PC-9 (cell line): ENCODE measurements at regions not wholly inside any gene's neighbourhood (a gene's known extent, or its start where the extent isn't known, plus 50 kb on each side); places are given as distances from the start of the nearest gene placed in this dataset.

Experiments
- BruUV-seq: library from RNA; stranded (reverse); fragments of 400-500 nt; replicated peaks from 2 replicates; lab custom pipeline; 2021; lab: Mats Ljungman, UMichigan
- CTCF ChIA-PET: fragments of 300-600 bp; sonication (Branson Sonifier 250); formaldehyde crosslinking; loops from one replicate; lab custom pipeline; 2022; ENCODE audit warnings: antibody characterized with exemption; lab: Charles Lee
- POLR2A ChIA-PET: fragments of 300-600 bp; sonication (Branson Sonifier 250); formaldehyde crosslinking; loops from one replicate; lab custom pipeline; 2022; ENCODE audit warnings: antibody characterized with exemption; ENCODE audit not compliant: unreplicated experiment; lab: Charles Lee
- DNase-seq, 2 experiments: peaks; one replicate each; pipeline versions ENCODE4 v3.0.0 to v3.0.0-alpha.2; 2015 to 2022; ENCODE audit warnings: mixed read lengths in 1 of 2
- H2AFZ ChIP-seq: fragments of 200-600 bp; sonication (generic); 2 replicates; pipeline ENCODE4 v1.8.1; 2017; ENCODE audit warnings: antibody characterized with exemption
- H3F3A ChIP-seq: fragments of 200-600 bp; sonication (generic); 2 replicates; pipeline ENCODE4 v1.8.1; 2017; ENCODE audit warnings: antibody characterized with exemption, mild to moderate bottlenecking, low read depth; ENCODE audit not compliant: insufficient read depth
- H3K27ac ChIP-seq: fragments of 200-600 bp; sonication (generic); 2 replicates; pipeline ENCODE4 v1.6.1; 2016; ENCODE audit warnings: mixed run types
- H3K27me3 ChIP-seq: fragments of 200-600 bp; sonication (generic); 2 replicates; pipeline ENCODE4 v1.6.1; 2016; ENCODE audit warnings: low read depth, mixed run types; ENCODE audit not compliant: insufficient read depth
- H3K36me3 ChIP-seq: fragments of 200-600 bp; sonication (generic); 2 replicates; pipeline ENCODE4 v1.6.1; 2016; ENCODE audit warnings: low read depth, mixed run types
- H3K4me1 ChIP-seq: fragments of 200-600 bp; sonication (generic); replicated peaks from 2 replicates; pipeline ENCODE4 v1.6.1; 2016; ENCODE audit warnings: mixed run types; ENCODE audit not compliant: insufficient read depth
- H3K4me2 ChIP-seq: fragments of 200-600 bp; sonication (generic); 2 replicates; pipeline ENCODE4 v1.6.1; 2017; ENCODE audit warnings: mixed run types
- H3K4me3 ChIP-seq: fragments of 200-600 bp; sonication (generic); 2 replicates; pipeline ENCODE4 v1.6.1; 2016; ENCODE audit warnings: mixed run types
- H3K79me2 ChIP-seq: fragments of 200-600 bp; sonication (generic); 2 replicates; pipeline ENCODE4 v1.6.1; 2017; ENCODE audit warnings: low read depth, mixed run types
- H3K9me2 ChIP-seq: fragments of 200-600 bp; sonication (generic); 2 replicates; pipeline ENCODE4 v1.8.1; 2017; ENCODE audit warnings: mild to moderate bottlenecking; ENCODE audit not compliant: insufficient read depth
- H3K9me3 ChIP-seq: fragments of 200-600 bp; sonication (generic); 2 replicates; pipeline ENCODE4 v1.8.1; 2016; ENCODE audit warnings: low read depth; ENCODE audit not compliant: insufficient read depth
- H4K20me1 ChIP-seq: fragments of 200-600 bp; sonication (generic); 2 replicates; pipeline ENCODE4 v1.8.1; 2017; ENCODE audit not compliant: insufficient read depth
- EZH2 ChIP-seq: fragments of 200-600 bp; sonication (generic); IDR thresholded peaks from 2 replicates; pipeline ENCODE4 v1.8.0; 2017; ENCODE audit warnings: antibody characterized with exemption, low read depth
- intact Hi-C: fragments of 100-400 bp; cut with micrococcal nuclease; formaldehyde crosslinking; loops from one replicate; pipeline ENCODE4 v1.10.0; 2022; ENCODE audit not compliant: unreplicated experiment
- TF ChIP-seq, protein P1 (sequence below): fragments of 200-600 bp; sonication (generic); conservative IDR thresholded peaks from 2 replicates; pipeline ENCODE4 v1.6.1; 2017; ENCODE audit warnings: mixed run types, antibody characterized with exemption, mild to moderate bottlenecking, moderate library complexity

DNA sequence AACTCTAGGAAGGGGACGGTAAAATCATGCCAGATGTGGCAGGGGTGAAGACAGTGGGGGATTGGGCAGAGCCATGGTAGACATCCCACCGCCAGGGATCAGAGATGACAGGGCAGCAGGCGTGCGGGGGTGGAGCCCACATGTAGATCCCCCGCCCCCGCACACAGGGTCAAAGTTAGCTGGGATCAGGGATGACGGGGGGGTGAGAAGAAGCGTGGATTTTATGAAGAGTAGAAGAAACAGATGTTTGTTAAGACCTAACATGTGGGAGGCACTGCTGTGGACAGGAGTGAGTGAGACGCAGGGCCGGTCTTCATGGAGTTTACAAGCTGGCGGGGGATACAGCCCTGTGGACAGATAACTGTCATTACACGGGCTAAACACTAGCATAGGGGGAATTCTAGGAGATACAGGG is 154.0 kb upstream of the KLF14 start:
- H3K4me3 ChIP-seq: no peak overlapping the region; the same call in 1 of the 2 replicates
- ChIA-PET POLR2A (interaction anchor here (0.6 to 0.7 kb wide), 2 partner anchors 29 to 877 kb away, joined by 3 to 13 read pairs; no protein-coding TSS in a partner anchor), CTCF (interaction anchor here (1.0 kb wide), 1 partner anchor 9 kb away, joined by 5 read pairs; no protein-coding TSS in a partner anchor)
- no peaks in the 10 kb centered on the region for H3K27me3 ChIP-seq
- H3K4me1 ChIP-seq: peaks cover 90% of the 10 kb centered on the region
- H3K4me2 ChIP-seq: peak overlapping the region; percentile 60
- intact Hi-C loops: loop anchor here (2.0 kb wide), 1 partner anchor 17 kb away; no protein-coding TSS in a partner anchor
- H3K27ac ChIP-seq: peak overlapping the region; percentile 76
- H3F3A ChIP-seq: peaks cover 95% of the 10 kb centered on the region
- peaks cover 56% of the 10 kb centered on the region for H4K20me1 ChIP-seq
- H3K79me2 ChIP-seq: peaks cover 95% of the 10 kb centered on the region
- no peak for DNase-seq
- TF ChIP-seq EZH2: no peak
- TF ChIP-seq, protein P1, sequence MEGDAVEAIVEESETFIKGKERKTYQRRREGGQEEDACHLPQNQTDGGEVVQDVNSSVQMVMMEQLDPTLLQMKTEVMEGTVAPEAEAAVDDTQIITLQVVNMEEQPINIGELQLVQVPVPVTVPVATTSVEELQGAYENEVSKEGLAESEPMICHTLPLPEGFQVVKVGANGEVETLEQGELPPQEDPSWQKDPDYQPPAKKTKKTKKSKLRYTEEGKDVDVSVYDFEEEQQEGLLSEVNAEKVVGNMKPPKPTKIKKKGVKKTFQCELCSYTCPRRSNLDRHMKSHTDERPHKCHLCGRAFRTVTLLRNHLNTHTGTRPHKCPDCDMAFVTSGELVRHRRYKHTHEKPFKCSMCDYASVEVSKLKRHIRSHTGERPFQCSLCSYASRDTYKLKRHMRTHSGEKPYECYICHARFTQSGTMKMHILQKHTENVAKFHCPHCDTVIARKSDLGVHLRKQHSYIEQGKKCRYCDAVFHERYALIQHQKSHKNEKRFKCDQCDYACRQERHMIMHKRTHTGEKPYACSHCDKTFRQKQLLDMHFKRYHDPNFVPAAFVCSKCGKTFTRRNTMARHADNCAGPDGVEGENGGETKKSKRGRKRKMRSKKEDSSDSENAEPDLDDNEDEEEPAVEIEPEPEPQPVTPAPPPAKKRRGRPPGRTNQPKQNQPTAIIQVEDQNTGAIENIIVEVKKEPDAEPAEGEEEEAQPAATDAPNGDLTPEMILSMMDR: no peak
- no TSS peak for BruUV-seq
- H3K36me3 ChIP-seq: peaks cover 83% of the 10 kb centered on the region
- H3K9me2 ChIP-seq: no peaks in the 10 kb centered on the region
- no peak overlapping the region for H2AFZ ChIP-seq
- no peaks in the 10 kb centered on the region for H3K9me3 ChIP-seq

DNA sequence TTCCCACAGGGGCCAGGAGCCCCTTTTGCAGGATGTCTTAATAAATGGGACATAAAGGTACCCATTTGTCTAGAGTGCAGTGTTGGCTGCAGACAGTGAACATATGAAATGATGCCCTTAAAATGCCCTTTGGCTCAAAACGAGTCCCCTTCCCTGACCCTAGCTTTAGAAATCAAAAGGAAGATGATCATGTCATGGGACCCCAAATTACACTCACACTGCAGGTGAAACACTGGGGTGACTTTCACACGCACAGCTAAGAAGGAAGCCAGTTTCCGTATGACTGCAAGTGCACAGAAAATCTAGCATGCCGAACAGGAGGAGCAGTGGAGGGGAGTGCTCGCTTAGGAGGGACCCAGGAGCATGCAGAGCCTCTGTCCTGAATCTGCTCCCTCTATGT is 154.5 kb upstream of the KLF14 start:
- Histone ChIP-seq H3K9me2 (no peaks in the 10 kb centered on the region), H2AFZ (no peak overlapping the region), H3K4me3 (no peak overlapping the region), H3K27me3 (no peaks in the 10 kb centered on the region), H3K27ac (peak overlapping the region; percentile 76), H4K20me1 (peaks cover 53% of the 10 kb centered on the region), H3K4me2 (peak overlapping the region; percentile 60), H3K4me1 (peaks cover 95% of the 10 kb centered on the region), H3F3A (peaks cover 95% of the 10 kb centered on the region), H3K36me3 (peaks cover 81% of the 10 kb centered on the region), H3K79me2 (peaks cover 96% of the 10 kb centered on the region), H3K9me3 (no peaks in the 10 kb centered on the region)
- TF ChIP-seq EZH2: no peak
- TF ChIP-seq, protein P1: no peak
- BruUV-seq: no TSS peak
- ChIA-PET CTCF (interaction anchor here (0.6 to 1.0 kb wide), 3 partner anchors 9 to 567 kb away, joined by 3 to 5 read pairs (median 4); no protein-coding TSS in a partner anchor), POLR2A (interaction anchor here (0.6 kb wide), 2 partner anchors 15 to 29 kb away, joined by 9 to 13 read pairs; no protein-coding TSS in a partner anchor)
- intact Hi-C loops: no loop called here
- DNase-seq: no peak

DNA sequence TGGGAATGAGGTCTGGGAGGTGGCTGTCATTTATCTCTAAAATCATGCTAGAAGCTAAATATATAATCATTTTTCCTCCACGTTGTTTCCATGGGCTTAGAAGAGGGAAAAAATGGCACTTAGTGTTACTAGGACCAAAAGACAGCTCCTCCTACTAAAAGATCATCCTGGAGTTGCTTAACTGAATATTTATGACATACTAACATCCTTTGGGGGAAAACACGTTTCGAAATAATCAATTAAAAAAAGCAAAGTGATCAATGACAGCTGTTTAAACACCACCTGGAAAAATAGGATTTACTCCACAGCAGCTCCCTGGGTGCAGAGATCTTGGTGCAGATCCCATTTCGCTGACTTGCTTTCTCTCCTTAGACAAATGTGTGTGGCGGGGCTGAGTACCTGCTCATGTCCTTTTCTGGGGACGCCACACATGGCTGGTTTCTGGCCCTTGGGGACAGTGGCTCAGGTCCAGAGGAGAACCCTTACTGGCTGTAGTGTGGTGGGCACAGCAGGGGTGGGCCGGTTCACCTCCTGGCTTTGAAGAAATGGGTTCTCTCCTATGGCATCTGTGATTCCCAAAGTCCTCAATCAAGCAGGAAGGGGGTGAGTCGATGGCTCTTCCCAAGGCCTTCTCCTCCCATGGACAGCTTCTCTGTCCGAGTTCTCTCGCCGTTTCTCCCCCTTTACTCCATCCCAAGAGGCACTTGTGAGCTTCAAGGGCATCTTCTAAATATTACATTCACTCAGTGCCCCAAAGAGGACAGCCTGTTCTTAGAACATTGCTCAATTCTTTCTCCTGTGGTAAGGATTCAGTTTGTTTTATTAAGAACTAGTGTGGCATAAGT is 156.4 kb upstream of the KLF14 start:
- peak overlapping the region; percentile 76 for H3K27ac ChIP-seq
- ChIA-PET CTCF (interaction anchor here (0.7 kb wide), 2 partner anchors 9 to 13 kb away, joined by 6 read pairs; no protein-coding TSS in a partner anchor), POLR2A (interaction anchor here (0.7 kb wide), 1 partner anchor 73 kb away, joined by 5 read pairs; no protein-coding TSS in a partner anchor)
- no peaks in the 10 kb centered on the region for H3K9me2 ChIP-seq
- peaks cover 64% of the 10 kb centered on the region for H4K20me1 ChIP-seq
- no peak overlapping the region for H3K4me3 ChIP-seq
- BruUV-seq: no TSS peak
- intact Hi-C loops: loop anchor here (10.0 kb wide), 3 partner anchors 534 to 764 kb away; no protein-coding TSS in a partner anchor
- no peak overlapping the region for H2AFZ ChIP-seq
- DNase-seq: no peak
- H3K79me2 ChIP-seq: peaks cover 96% of the 10 kb centered on the region
- H3K4me1 ChIP-seq: peaks cover 95% of the 10 kb centered on the region
- H3F3A ChIP-seq: peaks cover 96% of the 10 kb centered on the region
- H3K9me3 ChIP-seq: no peaks in the 10 kb centered on the region
- H3K4me2 ChIP-seq: peak overlapping the region; percentile 41
- TF ChIP-seq, protein P1: no peak
- TF ChIP-seq EZH2: no peak
- peaks cover 70% of the 10 kb centered on the region for H3K36me3 ChIP-seq
- no peaks in the 10 kb centered on the region for H3K27me3 ChIP-seq
